Esophagus squamous epithelium (tissue), 5 donors: ENCODE measurements at regions not wholly inside any gene's neighbourhood (a gene's known extent, or its start where the extent isn't known, plus 50 kb on each side); places are given as distances from the start of the nearest gene placed in this dataset.
"Not testable (repeated sequence)": the region's sequence is repeated elsewhere in the genome, so short reads cannot be mapped to it uniquely, and the experiment has no call there.

ENCODE experiments used
- DNase-seq: peaks from one replicate; lab custom pipeline; 2025; lab: John Stamatoyannopoulos, UW
- H3K27ac ChIP-seq, 4 donors: fragments of 200-600 bp; sonication (generic); one replicate each; pipeline ENCODE4 v1.5.1; 2016 to 2019; ENCODE audit warnings: mild to moderate bottlenecking in 1 of 4
- H3K27me3 ChIP-seq, 4 donors: fragments of 200-600 bp; sonication (generic); 1 replicate in 3 of 4; 2 replicates in 1 of 4; pipeline versions ENCODE4 v1.5.1 to v1.6.0; 2017 to 2021; ENCODE audit warnings: antibody characterized with exemption in 1 of 4
- H3K36me3 ChIP-seq, 3 donors: fragments of 200-600 bp; sonication (generic); one replicate each; pipeline ENCODE4 v1.5.1; 2016 to 2019
- H3K4me1 ChIP-seq, 3 donors: fragments of 200-600 bp; sonication (generic); one replicate each; pipeline ENCODE4 v1.5.1; 2017 to 2019
- H3K4me3 ChIP-seq, 4 donors: fragments of 200-600 bp; sonication (generic); 1 replicate in 3 of 4; 2 replicates in 1 of 4; pipeline ENCODE4 v1.5.1; 2016 to 2019; ENCODE audit warnings: mild to moderate bottlenecking in 2 of 4, moderate library complexity in 1 of 4
- H3K9me3 ChIP-seq, 3 donors: fragments of 200-600 bp; sonication (generic); one replicate each; pipeline ENCODE4 v1.5.1; 2016 to 2019
- CTCF ChIP-seq, 6 experiments: fragments of 450-650 bp in 4 of 6; fragments of 200-600 bp in 2 of 6; sonication (generic) in 2 of 6; IDR thresholded peaks; one replicate each; pipeline ENCODE4 v1.5.1; 2016 to 2019; ENCODE audit warnings: antibody characterized with exemption in 6 of 6, mild to moderate bottlenecking in 4 of 6, moderate library complexity in 4 of 6
- POLR2A ChIP-seq, 4 donors: fragments of 450-650 bp; IDR thresholded peaks; one replicate each; pipeline ENCODE4 v1.6.1; 2017; ENCODE audit warnings: antibody characterized with exemption in 4 of 4, mild to moderate bottlenecking in 4 of 4, moderate library complexity in 3 of 4
- WGBS, 2 donors: methylation state at CpG; one replicate each; pipeline ENCODE4 v1.1.5; 2018; 5-methylcytosine and 5-hydroxymethylcytosine counted together
- intact Hi-C: fragments of 100-400 bp; cut with DNase I; formaldehyde crosslinking; loops from one replicate; pipeline ENCODE4 v1.15.0; 2022
- donor health status: DM: yes; HTN: yes; CAD: no.

GRCh38 chr6:16042751-16043150 is 86.1 kb upstream of the MYLIP start:
- DNase-seq = no peak
- Histone ChIP-seq H3K36me3 (no peaks in the 10 kb centered on the region), H3K4me1 (peaks cover 0 to 22% (median 0%) of the 10 kb centered on the region in 3 donors), H3K27me3 (no peaks in the 10 kb centered on the region), H3K27ac (no peak overlapping the region), H3K4me3 (no peak overlapping the region), H3K9me3 (no peaks in the 10 kb centered on the region)
- 62 to 65% methylated on average over 3 of the region's 3 CpGs for WGBS, 2 donors
- TF ChIP-seq POLR2A (IDR thresholded peaks at IDR 0.05) (no peak), CTCF (IDR thresholded peaks at IDR 0.05) (no peak)
- intact Hi-C loops = no loop called here

GRCh38 chr6:16041327-16041726 is 87.6 kb upstream of the MYLIP start:
- H3K9me3 ChIP-seq = no peaks in the 10 kb centered on the region
- TF ChIP-seq CTCF (IDR thresholded peaks at IDR 0.05) (no peak), POLR2A (IDR thresholded peaks at IDR 0.05) (no peak)
- no peak overlapping the region for H3K27ac ChIP-seq
- 64 to 66% methylated on average over 2 of the region's 2 CpGs for WGBS, 2 donors
- intact Hi-C loops = no loop called here
- no peak for DNase-seq
- H3K27me3 ChIP-seq = no peaks in the 10 kb centered on the region
- no peaks in the 10 kb centered on the region for H3K36me3 ChIP-seq
- H3K4me3 ChIP-seq = no peak overlapping the region
- peaks cover 0 to 30% (median 0%) of the 10 kb centered on the region in 3 donors for H3K4me1 ChIP-seq

- no peak overlapping the region for H3K4me3 ChIP-seq
- DNase-seq = no peak
- no peak overlapping the region for H3K27ac ChIP-seq
- H3K9me3 ChIP-seq = no peaks in the 10 kb centered on the region
- H3K4me1 ChIP-seq = peaks cover 0 to 24% (median 0%) of the 10 kb centered on the region in 3 donors
- 98 to 100% methylated on average over 2 to 4 of the region's 15 CpGs for WGBS, 2 donors
- intact Hi-C loops = no loop called here
- H3K36me3 ChIP-seq = no peaks in the 10 kb centered on the region
- H3K27me3 ChIP-seq = no peaks in the 10 kb centered on the region
- TF ChIP-seq POLR2A (IDR thresholded peaks at IDR 0.05) = no peak
- no peak for TF ChIP-seq CTCF (IDR thresholded peaks at IDR 0.05)
Observed at GRCh38 chr6:16040628-16040974, 88.3 kb upstream of the MYLIP start.

GRCh38 chr6:16039892-16040627 is 88.8 kb upstream of the MYLIP start:
- H3K4me3 ChIP-seq, H3K27ac ChIP-seq, DNase-seq, H3K9me3 ChIP-seq, H3K36me3 ChIP-seq, intact Hi-C loops, H3K27me3 ChIP-seq: not testable (repeated sequence)
- H3K4me1 ChIP-seq = peaks cover 0 to 19% (median 0%) of the 10 kb centered on the region in 3 donors
- 99 to 100% methylated on average over 2 to 12 of the region's 17 CpGs for WGBS, 2 donors

- Histone ChIP-seq H3K27ac (no peak overlapping the region), H3K27me3 (no peaks in the 10 kb centered on the region), H3K36me3 (no peaks in the 10 kb centered on the region), H3K4me1 (peaks cover 0 to 15% (median 0%) of the 10 kb centered on the region in 3 donors), H3K9me3 (no peaks in the 10 kb centered on the region), H3K4me3 (no peak overlapping the region)
- no peak for DNase-seq
- intact Hi-C loops = no loop called here
- 67 to 79% methylated on average over 2 of the region's 2 CpGs for WGBS, 2 donors
- TF ChIP-seq CTCF (IDR thresholded peaks at IDR 0.05) = no peak
- TF ChIP-seq POLR2A (IDR thresholded peaks at IDR 0.05) = no peak
Observed at GRCh38 chr6:16038938-16039337, 89.9 kb upstream of the MYLIP start.
